Stomach (tissue), 8 donors: ENCODE measurements at regions not wholly inside any gene's neighbourhood (a gene's known extent, or its start where the extent isn't known, plus 50 kb on each side); places are given as distances from the start of the nearest gene placed in this dataset.

Experiments
- DNase-seq, 2 donors: peaks; one replicate each; pipeline versions ENCODE4 v3.0.0 to v3.0.0-alpha.2; 2013 to 2019
- H3K27ac ChIP-seq, 5 donors: fragments of 200-600 bp in 4 of 5; sonication (generic) in 4 of 5; one replicate each; pipeline ENCODE4 v1.5.1; 2013 to 2019; ENCODE audit warnings: mild to moderate bottlenecking in 1 of 5, moderate library complexity in 1 of 5
- H3K27me3 ChIP-seq, 3 donors: fragments of 200-600 bp; sonication (generic); one replicate each; pipeline ENCODE4 v1.5.1; 2017 to 2019; ENCODE audit warnings: mixed run types in 1 of 3
- H3K36me3 ChIP-seq, 4 donors: fragments of 200-600 bp; sonication (generic); 1 replicate in 3 of 4; 2 replicates in 1 of 4; pipeline ENCODE4 v1.5.1; 2016 to 2019
- H3K4me1 ChIP-seq, 4 donors: fragments of 200-600 bp; sonication (generic); one replicate each; pipeline ENCODE4 v1.5.1; 2016 to 2019
- H3K4me3 ChIP-seq, 4 donors: fragments of 200-600 bp; sonication (generic) in 3 of 4; one replicate each; pipeline ENCODE4 v1.5.1; 2016 to 2019; ENCODE audit warnings: mild to moderate bottlenecking in 1 of 4
- H3K9me3 ChIP-seq, 4 donors: fragments of 200-600 bp; sonication (generic); one replicate each; pipeline ENCODE4 v1.5.1; 2016 to 2019
- EP300 ChIP-seq: sonication (generic); formaldehyde crosslinking; IDR thresholded peaks from one replicate; pipeline ENCODE4 v1.6.1; 2017; ENCODE audit warnings: antibody characterized with exemption
- POLR2A ChIP-seq, 4 donors: fragments of 450-650 bp; IDR thresholded peaks; one replicate each; pipeline ENCODE4 v1.6.1; 2016; ENCODE audit warnings: antibody characterized with exemption in 4 of 4, control low read depth in 2 of 4, mild to moderate bottlenecking in 1 of 4, moderate library complexity in 1 of 4
- POLR2AphosphoS5 ChIP-seq, 3 donors: sonication (generic); formaldehyde crosslinking; IDR thresholded peaks; one replicate each; pipeline ENCODE4 v1.6.1; 2016; ENCODE audit warnings: antibody characterized with exemption in 3 of 3
- WGBS, 5 donors: extraction: QIAGEN DNeasy Blood & Tissue Kit in 3 of 5; methylation state at CpG; one replicate each; pipeline versions ENCODE4 v1.1.5 to v1.1.7; 2013 to 2018; 5-methylcytosine and 5-hydroxymethylcytosine counted together
- intact Hi-C: fragments of 100-400 bp; cut with DNase I; formaldehyde crosslinking; loops from one replicate; pipeline ENCODE4 v1.15.1; 2023; ENCODE audit warnings: low total_unique reads
- TF ChIP-seq, protein P1 (sequence below), 7 experiments: fragments of 450-650 bp in 4 of 7; fragments of 200-600 bp in 3 of 7; sonication (generic) in 3 of 7; IDR thresholded peaks; one replicate each; pipeline ENCODE4 v1.5.1; 2016 to 2019; ENCODE audit warnings: antibody characterized with exemption in 7 of 7, control low read depth in 2 of 7, mild to moderate bottlenecking in 1 of 7
- donor health status: healthy with polysubstance abuse.
- donor health status: Bipolar disorder and iron deficiency.
- donor health status: healthy.

DNA sequence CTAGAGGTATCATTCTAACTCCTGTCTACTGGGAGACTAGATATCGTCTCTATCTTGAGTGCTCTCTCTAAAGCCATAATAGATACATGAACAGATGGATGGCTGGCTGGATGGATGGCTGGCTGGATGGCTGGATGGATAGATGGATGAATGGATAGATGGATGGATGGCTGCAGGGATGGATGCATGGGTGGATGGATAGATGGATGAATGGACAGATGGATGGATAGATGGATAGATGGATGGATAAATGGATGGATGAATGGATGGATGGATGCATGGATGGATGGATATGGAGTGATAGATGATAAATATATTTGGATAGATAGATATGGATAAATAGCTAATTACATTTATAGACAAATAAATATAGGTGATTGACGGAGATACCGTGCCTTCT lies 191.2 kb upstream of the KLF6 start:
- H3K4me1 ChIP-seq, result peaks cover 0 to 14% (median 0%) of the 10 kb centered on the region in 4 donors
- no peak overlapping the region for H3K4me3 ChIP-seq
- H3K27me3 ChIP-seq, result no peaks in the 10 kb centered on the region
- DNase-seq, result no peak
- 67 to 85% (median 79%) methylated on average over 3 of the region's 3 CpGs for WGBS, 5 donors
- H3K9me3 ChIP-seq, result no peaks in the 10 kb centered on the region
- intact Hi-C loops, result no loop called here
- no peak overlapping the region for H3K27ac ChIP-seq
- no peaks in the 10 kb centered on the region for H3K36me3 ChIP-seq
- TF ChIP-seq EP300, result no peak
- TF ChIP-seq POLR2A (IDR thresholded peaks at IDR 0.05), result no peak
- TF ChIP-seq, protein P1, sequence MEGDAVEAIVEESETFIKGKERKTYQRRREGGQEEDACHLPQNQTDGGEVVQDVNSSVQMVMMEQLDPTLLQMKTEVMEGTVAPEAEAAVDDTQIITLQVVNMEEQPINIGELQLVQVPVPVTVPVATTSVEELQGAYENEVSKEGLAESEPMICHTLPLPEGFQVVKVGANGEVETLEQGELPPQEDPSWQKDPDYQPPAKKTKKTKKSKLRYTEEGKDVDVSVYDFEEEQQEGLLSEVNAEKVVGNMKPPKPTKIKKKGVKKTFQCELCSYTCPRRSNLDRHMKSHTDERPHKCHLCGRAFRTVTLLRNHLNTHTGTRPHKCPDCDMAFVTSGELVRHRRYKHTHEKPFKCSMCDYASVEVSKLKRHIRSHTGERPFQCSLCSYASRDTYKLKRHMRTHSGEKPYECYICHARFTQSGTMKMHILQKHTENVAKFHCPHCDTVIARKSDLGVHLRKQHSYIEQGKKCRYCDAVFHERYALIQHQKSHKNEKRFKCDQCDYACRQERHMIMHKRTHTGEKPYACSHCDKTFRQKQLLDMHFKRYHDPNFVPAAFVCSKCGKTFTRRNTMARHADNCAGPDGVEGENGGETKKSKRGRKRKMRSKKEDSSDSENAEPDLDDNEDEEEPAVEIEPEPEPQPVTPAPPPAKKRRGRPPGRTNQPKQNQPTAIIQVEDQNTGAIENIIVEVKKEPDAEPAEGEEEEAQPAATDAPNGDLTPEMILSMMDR (IDR thresholded peaks at IDR 0.05), result no peak
- TF ChIP-seq POLR2AphosphoS5 (IDR thresholded peaks at IDR 0.05), result no peak

DNA sequence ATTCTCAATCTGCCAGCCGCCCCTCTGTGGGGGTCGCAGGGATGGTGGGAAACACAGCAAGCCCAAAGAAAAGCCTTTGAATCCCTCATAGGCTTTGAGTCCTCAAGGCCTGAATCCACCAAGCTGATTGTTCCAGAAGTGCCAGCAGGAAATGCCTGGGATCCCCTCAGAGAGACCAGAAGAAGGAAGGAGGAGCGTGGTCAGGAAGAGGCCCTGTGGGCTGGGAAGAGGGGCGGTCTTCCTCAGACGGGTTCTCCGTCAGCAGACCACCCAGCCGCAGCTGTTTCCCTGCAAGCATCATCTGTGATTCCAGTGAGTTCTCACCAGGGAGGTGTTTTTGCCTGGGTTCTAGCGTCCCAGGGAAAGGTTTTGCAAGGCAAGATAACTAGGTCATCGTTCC lies 190.0 kb upstream of the KLF6 start:
- TF ChIP-seq, protein P1 (IDR thresholded peaks at IDR 0.05), result no peak
- Histone ChIP-seq H3K27ac (no peak overlapping the region), H3K36me3 (no peaks in the 10 kb centered on the region), H3K4me1 (peaks cover 0 to 20% (median 3%) of the 10 kb centered on the region in 4 donors), H3K27me3 (no peaks in the 10 kb centered on the region), H3K9me3 (no peaks in the 10 kb centered on the region), H3K4me3 (no peak overlapping the region)
- 82 to 92% (median 85%) methylated on average over 9 of the region's 9 CpGs for WGBS, 5 donors
- intact Hi-C loops, result no loop called here
- no peak for DNase-seq

- 36 to 47% (median 37%) methylated on average over 5 of the region's 5 CpGs for WGBS, 5 donors
- Histone ChIP-seq H3K27ac (peak overlapping the region in 3 of 5 donors; percentile 19 to 61 (median 43)), H3K4me3 (no peak overlapping the region), H3K36me3 (no peaks in the 10 kb centered on the region), H3K9me3 (no peaks in the 10 kb centered on the region), H3K27me3 (no peaks in the 10 kb centered on the region), H3K4me1 (peaks cover 0 to 25% (median 7%) of the 10 kb centered on the region in 4 donors)
- TF ChIP-seq, protein P1 (IDR thresholded peaks at IDR 0.05), result no peak
- TF ChIP-seq POLR2A (IDR thresholded peaks at IDR 0.05) (no peak), POLR2AphosphoS5 (IDR thresholded peaks at IDR 0.05) (no peak), EP300 (no peak)
- DNase-seq, result no peak
- intact Hi-C loops, result no loop called here
Measured at GRCh38 chr10:3972460-3973301, 187.7 kb upstream of the KLF6 start.

GRCh38 chr10:3971713-3972112 lies 186.7 kb upstream of the KLF6 start:
- DNase-seq, result no peak
- Histone ChIP-seq H3K36me3 (no peaks in the 10 kb centered on the region), H3K4me1 (peaks cover 0 to 25% (median 7%) of the 10 kb centered on the region in 4 donors), H3K9me3 (no peaks in the 10 kb centered on the region), H3K27ac (peak overlapping the region in 3 of 5 donors; percentile 11 to 61 (median 40)), H3K4me3 (no peak overlapping the region), H3K27me3 (no peaks in the 10 kb centered on the region)
- WGBS, 5 donors, result 77 to 87% (median 86%) methylated on average over 6 of the region's 6 CpGs
- intact Hi-C loops, result no loop called here
- TF ChIP-seq, protein P1 (IDR thresholded peaks at IDR 0.05), result no peak
- TF ChIP-seq EP300, result no peak
- no peak for TF ChIP-seq POLR2A (IDR thresholded peaks at IDR 0.05)
- no peak for TF ChIP-seq POLR2AphosphoS5 (IDR thresholded peaks at IDR 0.05)
